HS-27A (cell line): ENCODE measurements at regions not wholly inside any gene's neighbourhood (a gene's known extent, or its start where the extent isn't known, plus 50 kb on each side); places are given as distances from the start of the nearest gene placed in this dataset.
"Not testable (repeated sequence)": the region's sequence is repeated elsewhere in the genome, so short reads cannot be mapped to it uniquely, and the experiment has no call there.

Experiments
- DNase-seq: peaks from one replicate; pipeline ENCODE4 v3.0.0-alpha.2; 2012; ENCODE audit warnings: low read depth, missing footprints

DNA sequence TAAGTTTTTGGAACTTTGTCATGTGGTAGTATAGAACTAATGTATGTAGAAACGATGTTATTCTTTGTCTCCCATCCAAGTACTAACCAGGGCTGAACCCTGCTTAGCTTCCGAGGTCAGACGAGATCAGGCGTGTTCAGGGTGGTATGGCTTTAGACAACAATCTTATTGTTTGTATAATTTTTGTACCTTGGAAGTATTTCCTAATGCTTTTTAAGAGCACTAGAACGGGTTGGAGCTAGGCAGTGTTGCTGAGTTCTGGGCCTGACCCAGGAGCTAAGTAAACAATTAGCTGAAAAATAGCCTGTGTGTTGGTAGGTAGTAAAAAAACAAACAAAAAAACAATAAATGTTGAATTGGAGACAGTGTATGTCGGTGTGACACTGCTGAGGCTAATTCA, 244.3 kb downstream of the EMP1 start:
- DNase-seq = no peak

DNA sequence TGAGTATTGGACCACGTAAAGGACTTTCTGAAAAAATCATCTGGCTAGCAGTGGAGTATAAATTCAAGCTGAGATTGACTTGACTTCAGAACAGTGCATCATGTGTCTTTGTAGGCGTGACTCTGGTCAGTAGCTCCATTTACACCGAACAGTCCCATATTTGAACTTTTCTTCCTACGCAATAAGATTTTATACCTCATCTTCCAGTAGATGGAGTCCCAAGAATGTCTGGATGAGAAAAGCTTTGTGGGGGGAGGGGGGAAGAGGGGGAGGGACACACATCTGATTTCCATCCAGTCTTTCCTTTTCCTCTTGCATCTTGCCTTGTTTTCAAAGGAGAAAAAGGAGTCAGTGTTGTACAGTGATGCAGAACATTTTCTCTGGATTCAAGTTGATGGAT, 241.0 kb downstream of the EMP1 start:
- DNase-seq = no peak

DNA sequence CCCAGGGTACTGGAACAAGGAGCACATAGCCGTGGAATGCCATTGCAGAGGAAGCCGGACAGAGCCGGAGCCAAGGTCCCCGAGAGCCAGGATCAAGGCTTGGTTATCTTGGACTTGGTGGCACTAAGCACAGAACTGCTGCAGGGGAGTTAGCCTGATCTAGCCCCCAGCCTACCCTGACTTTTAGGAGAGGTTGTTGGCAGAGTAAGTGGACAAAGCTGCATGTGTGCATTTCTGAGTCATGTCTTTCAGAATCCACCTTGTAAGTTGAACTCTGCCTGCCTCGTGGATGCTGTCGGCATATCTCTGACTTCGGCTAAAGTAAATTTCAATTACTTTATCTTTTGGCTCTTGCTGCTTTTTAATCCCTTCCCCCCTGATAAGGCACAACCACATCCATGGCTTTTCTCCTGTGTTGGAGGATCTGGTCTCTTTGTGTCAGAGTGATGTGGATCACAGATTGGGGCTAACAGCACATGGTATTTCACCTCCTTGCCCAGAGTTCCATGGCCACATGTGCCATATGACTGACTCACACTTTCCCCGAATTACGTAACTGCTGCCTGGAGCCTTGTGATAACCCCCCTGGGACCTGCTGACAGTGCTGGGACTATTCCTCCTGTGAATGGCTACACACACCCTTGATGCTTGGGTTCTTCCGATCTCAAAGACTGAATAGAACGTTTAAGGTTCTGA, 240.3 kb downstream of the EMP1 start:
- DNase-seq = peak; percentile 7

DNA sequence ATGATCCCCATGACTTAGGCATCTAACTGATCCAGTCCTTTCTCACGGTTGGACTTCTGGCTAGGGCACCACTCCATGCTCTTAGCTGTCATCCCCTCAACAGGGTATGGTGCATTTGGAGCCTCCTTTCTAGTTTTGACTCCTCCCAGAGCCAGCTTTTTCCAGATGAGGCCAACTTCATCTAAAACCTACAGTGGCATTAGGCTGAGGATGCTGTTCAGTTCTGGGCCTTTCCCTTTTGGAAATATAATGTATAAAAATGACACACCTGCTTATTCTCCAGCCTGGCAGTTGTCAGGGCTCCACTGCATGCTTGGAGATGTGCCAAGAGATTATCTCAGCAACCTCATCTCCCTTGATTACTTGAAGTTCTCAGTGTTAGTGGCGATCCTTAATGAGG, 239.7 kb downstream of the EMP1 start:
- no peak for DNase-seq

DNA sequence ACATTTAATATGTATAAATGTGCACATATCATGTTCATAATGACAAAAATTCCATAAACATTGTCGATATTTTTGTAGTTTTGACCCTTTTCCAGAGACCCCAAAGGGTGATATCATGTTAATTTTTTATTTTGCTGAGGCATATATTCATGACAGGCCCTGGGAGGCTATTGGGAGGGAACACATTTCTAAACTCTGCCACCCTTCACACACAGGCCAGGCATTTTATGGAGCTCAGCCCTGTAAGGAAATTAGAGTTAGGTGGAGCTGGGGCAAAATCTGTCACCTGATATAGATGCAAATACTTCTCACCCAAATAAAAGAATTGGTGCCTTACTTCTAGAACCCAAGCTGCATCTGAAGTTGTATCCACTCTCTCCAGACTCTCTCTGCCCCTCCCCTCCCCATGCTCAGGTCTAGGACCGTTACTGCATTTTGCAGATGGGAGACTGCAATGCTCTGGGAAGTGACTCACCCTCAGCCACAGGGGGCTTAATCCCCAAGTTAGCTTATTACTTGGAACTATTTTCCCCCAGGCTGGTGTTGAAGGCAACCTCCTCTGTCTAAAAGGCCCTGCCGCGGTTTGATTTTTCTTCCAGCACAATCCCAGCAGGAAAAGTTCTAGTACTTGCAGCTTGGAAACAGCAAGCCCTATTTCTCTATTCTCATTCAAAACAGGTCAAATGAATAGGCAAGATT, 238.9 kb downstream of the EMP1 start:
- no peak for DNase-seq

DNA sequence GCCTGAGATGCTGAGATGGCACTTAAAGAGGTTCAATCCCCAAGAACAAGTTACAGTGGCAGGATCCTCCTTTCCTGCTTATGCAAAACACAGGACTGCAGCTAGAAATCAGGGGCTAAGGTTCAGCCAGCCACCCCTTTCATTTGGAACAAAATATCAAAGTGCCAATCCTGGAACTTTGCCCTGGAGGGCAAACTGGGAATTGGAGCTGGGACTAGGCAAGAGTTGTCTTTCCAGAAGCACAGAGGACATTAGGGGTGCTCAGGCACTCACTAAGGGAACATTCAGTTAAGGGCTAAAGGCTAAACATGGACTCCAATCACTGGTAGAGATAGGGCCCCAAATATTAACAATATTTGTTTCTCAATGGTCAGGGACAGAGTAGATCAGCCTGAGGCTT, 237.2 kb downstream of the EMP1 start:
- no peak for DNase-seq

DNA sequence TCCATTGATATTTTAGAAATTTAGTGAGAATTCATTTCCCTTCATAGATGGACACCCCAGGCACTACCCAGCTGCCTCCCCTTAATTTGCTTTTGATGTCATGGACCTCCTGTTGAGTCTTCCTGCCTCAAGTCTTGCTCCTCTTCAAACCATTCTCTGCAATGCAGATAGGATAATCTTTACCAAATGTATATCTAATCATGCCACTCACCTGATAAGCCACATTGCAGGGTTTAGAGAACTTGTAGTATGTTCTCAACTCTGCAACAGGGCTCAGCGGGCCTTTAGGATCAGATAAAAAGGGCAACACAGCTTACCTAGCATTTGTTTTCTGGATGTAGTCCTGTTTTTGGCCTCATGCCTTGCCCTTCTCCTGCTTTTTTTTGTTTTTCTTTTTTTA, 234.5 kb downstream of the EMP1 start:
- DNase-seq = no peak

DNA sequence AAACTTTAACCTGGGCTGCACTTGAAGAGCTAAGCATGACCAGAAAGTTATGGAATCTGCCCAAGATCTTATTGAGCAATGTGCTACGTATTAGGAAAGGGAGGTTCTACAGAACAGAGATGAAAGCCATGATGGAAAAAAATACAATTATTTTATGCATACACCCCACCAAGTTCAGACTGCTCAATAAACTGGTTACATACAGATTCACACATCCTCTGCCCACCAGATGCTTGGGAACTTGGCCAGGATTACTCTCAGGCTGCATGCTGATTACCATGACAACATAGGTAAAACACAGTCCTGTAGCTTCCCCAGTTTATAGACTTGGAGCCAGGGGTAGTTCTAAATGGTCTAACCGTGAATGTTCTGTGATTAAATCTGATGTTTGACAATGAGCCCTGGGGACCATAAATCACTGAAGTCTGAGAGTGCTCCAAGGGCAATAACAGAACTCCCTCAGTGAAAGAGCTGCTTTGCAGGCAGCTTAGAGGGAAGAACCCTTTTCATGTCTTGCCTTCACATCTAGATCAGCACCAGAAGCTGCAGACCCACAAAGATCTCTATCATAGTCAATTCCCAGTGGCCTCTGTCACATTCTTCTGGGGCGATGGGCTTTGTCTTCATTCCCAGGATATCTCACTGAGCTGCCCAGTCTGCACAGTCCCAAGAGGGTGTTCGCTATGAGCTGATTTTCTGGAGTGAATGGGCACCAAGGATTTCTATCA, 232.2 kb downstream of the EMP1 start:
- DNase-seq = no peak

DNA sequence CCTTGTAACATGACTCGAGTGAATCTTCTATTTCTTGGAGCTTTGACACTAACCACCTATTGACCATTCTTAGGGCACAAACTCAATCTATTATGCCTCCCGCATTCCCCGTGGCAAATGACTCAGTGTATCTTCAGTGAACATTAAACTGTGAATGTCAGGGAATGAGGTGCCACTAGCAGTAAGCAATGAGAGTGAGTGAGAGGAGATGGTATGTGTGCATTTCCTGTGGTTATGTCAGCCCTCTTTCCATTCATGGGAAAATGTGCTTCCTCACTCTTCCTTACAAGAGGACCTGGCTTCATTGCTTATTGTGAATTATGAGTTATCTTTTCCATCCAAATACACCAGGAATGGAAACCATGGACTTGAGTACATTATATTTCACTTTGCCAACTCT, 229.2 kb downstream of the EMP1 start:
- peak; percentile 8 for DNase-seq

DNA sequence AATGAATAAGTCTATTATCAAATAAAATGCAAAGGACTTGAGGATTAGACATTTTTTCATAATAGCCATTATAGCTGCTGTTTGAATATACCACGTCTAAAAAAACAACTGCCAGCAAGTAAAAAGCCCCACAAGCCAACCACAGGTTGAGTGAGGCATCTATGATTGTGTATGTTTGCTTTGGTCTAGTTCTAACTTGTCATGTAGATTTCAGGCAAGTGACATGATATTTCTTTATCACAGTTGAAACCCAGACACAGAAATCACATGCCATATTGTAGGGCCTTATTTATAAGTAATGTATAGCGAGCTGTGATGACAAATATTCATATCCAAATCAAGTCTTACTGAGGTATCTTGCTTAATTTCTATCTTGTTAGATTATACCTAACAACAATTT, 225.8 kb downstream of the EMP1 start:
- DNase-seq = no peak

DNA sequence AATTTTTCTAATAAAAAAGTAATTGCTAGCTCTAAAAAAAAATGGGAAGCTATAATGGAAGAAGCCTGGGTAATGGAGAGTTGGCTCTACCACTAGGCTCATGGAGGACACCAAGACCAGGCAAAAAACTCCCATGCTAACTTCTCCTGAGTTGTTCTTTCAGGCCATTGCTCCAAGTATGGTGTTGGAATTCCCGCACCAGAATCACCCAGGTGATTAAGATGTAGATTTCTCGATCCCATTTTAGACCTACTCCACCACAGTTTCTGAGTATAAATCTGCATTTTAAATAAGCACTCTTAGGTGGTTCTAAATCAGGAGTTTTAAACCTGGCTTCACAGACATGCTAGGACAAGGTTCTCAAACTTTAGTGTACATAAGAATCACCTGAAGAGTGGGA, 221.0 kb downstream of the EMP1 start:
- DNase-seq = no peak

DNA sequence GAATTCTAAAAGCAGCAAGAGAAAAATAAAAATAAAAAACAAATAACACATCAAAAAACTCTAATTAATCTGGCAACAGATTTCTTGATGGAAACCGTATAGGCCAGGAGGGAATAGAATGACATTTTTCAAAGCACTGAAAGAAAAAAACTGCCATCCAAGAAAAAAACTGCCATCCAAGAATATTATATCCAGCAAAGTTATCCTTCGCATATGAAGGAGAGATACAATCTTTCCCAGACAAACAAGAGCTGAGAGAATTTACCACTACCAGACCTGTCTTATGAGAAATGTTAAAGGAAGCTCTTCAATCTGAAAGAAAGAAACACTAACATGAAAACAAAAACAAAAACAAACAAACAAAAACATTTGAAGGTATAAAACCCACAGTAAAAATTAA, 214.8 kb downstream of the EMP1 start:
- no peak for DNase-seq

DNA sequence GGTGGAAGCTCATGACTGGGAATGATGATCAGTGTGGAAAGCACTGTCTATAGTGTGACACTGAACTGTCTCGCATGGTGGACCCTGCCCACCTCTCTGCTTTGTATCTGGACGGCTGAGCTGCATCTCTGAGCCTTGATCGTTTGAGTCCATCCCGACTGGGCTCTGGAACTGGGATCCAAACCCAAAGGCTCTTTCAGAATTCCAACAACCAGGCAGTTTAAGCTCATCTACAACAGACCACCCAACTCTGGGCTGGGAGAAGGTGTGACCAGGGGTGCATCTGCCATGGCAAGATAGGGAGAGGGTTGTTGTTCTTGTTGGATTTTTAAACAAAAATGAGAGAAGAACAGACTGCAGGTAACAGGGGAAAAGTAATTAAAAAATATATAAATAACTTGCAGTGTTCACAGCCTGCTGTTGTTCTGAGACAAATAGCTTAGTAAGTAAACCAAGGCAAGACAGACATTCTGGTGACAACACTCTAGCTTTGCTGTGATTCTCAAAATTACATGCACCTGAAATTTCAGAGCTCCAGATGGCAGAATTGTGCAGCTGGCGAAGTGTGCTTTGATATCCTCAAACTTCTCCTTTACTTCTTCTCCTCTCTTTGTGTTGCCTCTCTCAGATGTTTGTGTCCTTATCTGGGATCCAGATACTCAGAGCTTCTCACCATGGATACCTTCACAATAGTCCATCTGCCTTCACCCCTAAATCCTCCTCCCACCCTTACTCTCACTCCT, 209.6 kb downstream of the EMP1 start:
- DNase-seq = no peak

DNA sequence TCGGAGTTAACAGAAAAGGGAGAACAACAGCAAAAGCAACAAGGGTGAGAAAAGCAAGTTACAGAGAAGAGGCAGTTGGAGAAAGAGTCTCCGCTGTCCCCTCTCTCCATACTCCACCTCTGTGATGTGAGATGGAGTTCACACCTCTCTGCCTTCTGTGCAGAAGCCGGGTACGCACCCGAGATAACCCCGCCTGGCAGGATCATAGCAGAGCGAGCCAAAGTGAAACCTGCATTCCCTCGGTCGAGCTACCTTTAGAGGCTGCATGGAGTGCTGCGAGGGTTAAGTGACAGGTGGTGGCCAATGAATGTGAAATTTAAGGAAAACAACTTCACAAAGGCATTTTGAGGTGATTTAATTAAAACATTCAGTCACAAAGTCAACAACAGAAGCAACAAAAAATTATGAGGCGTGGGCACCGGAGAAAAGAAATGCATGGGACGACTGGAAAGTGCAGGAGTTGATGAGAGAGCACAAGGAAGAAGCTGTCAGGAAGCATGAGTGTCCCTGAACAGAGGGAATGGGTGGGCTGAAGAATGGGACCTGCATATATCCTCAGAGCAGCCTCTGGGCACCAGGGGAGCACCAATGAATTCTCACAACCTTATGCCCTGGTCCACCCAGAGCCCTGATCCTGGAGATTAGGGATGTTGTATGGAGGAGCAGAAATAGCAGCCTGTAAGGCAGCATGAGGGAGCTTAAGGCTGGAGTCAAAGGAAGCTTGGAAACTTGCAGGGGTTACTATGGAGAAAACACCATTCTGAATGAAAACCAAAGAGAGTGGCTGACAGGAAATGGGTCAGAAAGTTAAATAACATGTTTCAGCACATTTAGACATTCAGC, 208.3 kb downstream of the EMP1 start:
- DNase-seq = no peak

DNA sequence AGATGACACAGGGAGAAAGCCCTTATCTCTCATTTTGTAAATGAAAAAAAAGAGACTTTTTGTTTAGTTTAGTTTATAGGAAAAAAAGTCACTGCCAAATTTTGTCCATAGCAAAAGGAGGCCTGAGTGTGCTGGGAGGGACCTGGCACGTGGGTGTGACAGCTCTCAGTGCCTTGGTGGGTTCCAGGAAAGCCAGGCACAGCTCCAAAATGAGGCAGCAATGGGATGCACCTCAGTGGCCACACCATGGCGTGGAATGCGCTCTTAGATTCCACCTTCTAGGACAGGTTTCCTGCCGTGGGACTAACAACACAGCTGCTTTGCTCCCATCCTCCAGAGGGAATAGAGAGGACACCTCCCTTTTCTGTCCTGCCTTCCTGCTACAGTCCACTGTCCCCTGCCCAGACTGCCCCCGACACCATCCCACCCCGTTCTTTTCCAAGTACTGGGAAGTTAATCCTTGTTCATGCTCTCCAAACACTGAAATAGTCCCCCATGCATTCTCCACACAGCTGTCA, 207.6 kb downstream of the EMP1 start:
- no peak for DNase-seq

DNA sequence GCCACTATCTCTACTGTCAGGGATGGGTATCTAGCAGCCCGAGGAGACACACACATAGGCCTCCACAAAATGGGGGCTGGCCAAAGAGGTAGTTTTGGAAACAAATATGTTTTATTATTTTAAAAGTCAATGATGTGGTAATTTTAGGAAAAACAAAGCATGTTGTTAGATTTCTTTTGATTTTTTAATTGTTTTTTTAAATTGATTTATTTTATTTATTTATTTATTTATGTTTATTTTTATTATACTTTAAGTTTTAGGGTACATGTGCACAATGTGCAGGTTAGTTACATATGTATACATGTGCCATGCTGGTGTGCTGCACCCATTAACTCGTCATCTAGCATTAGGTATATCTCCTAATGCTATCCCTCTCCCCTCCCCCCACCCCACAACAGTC, 194.8 kb downstream of the EMP1 start:
- not testable (repeated sequence) for DNase-seq

DNA sequence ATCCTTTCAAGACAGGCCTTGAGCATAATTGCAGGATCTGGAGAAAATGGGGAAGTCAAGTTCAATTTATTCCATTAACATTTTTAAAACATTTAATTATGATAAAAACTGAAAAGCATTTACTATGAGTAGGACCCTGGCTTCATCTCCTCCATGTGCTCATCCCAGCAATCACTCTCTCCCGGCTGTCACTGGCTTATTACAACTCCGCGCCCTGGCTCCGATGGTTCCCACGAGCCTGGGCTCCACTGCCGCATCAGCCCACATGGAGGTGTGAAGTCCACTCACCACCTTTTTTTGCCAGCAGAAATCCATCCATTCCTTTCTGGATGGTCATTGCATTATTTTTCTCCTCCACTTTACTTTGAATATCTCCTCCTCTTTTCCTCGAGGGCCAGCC, 194.4 kb downstream of the EMP1 start:
- no peak for DNase-seq

DNA sequence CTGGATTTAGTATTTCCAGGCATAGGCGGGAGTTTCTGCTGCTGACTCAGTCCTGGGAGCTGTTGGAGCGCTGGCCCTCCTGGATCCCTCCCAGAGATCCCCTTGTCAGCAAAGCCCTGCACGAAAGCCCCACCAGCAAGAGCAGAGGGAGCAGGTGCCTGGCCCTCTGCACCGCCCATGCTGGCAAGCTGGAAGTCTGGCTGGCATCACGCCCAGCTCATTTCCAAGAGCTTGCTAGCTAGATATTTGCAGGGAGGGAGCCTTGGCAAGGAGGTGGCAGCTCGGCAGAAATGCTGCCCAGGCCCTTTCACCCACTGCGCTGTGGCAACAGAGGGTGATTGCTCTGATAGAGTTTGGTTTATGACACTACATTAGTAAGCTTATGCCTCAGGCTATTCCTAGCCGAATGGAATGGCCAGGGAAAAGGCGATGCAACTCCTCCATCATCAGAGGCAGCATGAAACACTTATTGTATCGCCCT, 193.9 kb downstream of the EMP1 start:
- peak; percentile 11 for DNase-seq

DNA sequence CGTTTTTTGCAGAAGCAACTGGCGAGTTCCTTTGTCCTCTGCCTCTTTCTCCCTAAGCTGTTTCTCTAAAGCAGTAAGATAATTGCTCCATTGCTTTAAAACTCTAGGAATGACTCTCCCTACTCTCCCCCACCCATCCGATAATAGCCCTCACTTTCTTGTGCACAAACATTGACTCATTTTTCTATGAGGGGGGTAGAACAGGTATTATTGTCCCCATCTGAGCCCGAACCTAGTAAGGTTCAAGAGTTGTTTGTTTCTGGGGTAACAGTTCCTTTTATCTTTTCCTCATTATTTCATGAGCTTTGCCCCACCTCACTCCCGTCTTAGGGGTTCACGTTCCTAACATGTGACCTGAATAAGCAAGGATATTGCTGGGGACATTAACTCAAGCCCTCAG, 190.6 kb downstream of the EMP1 start:
- no peak for DNase-seq

DNA sequence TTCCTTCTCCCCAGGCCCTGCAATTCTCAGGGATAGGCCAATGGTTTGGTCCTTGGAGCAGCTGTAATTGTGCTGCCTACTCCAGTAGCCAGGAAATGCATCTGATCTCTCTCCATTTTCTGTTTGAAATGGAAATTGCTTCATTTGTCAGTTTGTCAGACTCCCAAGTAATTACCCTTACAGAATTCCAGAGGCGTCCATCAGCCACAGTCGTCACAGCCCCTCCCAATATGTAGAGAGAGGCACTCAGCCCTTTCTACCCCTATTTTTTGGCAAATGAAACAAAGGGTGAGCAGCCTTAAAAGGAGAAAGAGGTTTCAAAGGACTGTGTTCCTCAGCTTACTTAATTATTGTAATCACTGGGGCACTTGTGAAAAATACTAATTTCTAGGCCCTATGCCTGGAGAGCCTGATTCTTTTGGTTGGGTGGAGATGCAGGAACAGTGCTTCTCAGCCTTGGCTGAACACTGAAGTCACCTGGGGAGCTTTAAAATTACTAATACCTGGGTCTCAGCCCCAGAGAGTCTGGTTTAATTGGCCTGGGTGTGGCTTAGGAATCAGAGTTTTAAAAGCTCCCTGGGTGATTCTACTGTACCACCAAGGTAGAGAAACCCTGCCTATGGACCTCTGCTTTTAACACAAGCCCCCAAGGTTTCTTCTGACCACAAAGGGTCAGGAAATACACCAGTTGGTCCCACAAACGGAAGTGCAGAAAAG, 190.0 kb downstream of the EMP1 start:
- DNase-seq = no peak

DNA sequence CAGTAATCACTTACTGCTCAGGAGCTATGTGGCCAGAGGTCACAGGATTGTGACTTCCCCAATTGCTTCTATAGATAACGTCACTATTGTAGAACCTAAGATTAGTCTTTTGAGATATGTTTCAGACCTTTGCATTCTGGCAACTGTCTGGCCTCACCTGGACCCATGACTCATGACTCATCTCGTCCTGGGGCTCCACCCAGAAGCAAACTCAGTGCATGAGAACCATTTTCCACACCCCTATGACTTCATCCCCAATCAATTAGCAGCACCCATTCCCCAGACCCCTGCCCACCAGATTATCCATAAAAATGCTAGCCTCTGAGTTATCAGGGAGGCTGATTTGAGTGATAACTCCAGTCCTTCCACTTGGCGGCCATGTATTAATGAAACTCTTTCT, 186.9 kb downstream of the EMP1 start:
- DNase-seq = no peak
